GM18505 (cell line): ENCODE measurements at regions not wholly inside any gene's neighbourhood (a gene's known extent, or its start where the extent isn't known, plus 50 kb on each side); places are given as distances from the start of the nearest gene placed in this dataset.
"Not testable (repeated sequence)": the region's sequence is repeated elsewhere in the genome, so short reads cannot be mapped to it uniquely, and the experiment has no call there.

ENCODE experiments used
- ATAC-seq: cut with Tn5 transposase; IDR thresholded peaks from one replicate; pipeline ENCODE4 v1.9.1; 2021; ENCODE audit not compliant: unreplicated experiment
- POLR2A ChIP-seq: IDR thresholded peaks from 4 replicates; pipeline ENCODE4 v1.6.1; 2011; ENCODE audit warnings: borderline replicate concordance; ENCODE audit not compliant: insufficient read depth, insufficient read length; ENCODE audit errors: extremely low read depth

GRCh38 chr14:86779416-86779815, 1213.6 kb downstream of the GALC start:
- no peak for ATAC-seq
- TF ChIP-seq POLR2A: no peak

GRCh38 chr14:86777963-86778602, 1214.9 kb downstream of the GALC start:
- ATAC-seq: no peak
- no peak for TF ChIP-seq POLR2A

GRCh38 chr14:86775896-86776295, 1217.1 kb downstream of the GALC start:
- not testable (repeated sequence) for ATAC-seq

GRCh38 chr14:86774916-86775315, 1218.1 kb downstream of the GALC start:
- ATAC-seq: no peak
- no peak for TF ChIP-seq POLR2A

GRCh38 chr14:86772075-86772474, 1220.9 kb downstream of the GALC start:
- ATAC-seq: no peak
- no peak for TF ChIP-seq POLR2A

- no peak for ATAC-seq
- no peak for TF ChIP-seq POLR2A
These were observed 1222.8 kb downstream of the GALC start for GRCh38 chr14:86770186-86770585.

GRCh38 chr14:86766469-86766868, 1226.5 kb downstream of the GALC start:
- ATAC-seq: no peak
- no peak for TF ChIP-seq POLR2A

GRCh38 chr14:86761611-86762010, 1231.4 kb downstream of the GALC start:
- no peak for ATAC-seq
- no peak for TF ChIP-seq POLR2A

GRCh38 chr14:86756521-86757190, 1226.7 kb downstream of the FLRT2 start:
- no peak for ATAC-seq
- no peak for TF ChIP-seq POLR2A

GRCh38 chr14:86750488-86750887, 1220.5 kb downstream of the FLRT2 start:
- not testable (repeated sequence) for ATAC-seq

- no peak for ATAC-seq
- no peak for TF ChIP-seq POLR2A
These were observed 1209.8 kb downstream of the FLRT2 start for GRCh38 chr14:86739761-86740160.

GRCh38 chr14:86731427-86731826, 1201.5 kb downstream of the FLRT2 start:
- ATAC-seq: not testable (repeated sequence)

- ATAC-seq: no peak
These were observed 1193.3 kb downstream of the FLRT2 start for GRCh38 chr14:86723254-86723624.

GRCh38 chr14:86722612-86723253, 1192.8 kb downstream of the FLRT2 start:
- TF ChIP-seq POLR2A: no peak
- no peak for ATAC-seq

More at GRCh38 chr14:86723254-86723624, 1193.3 kb downstream of the FLRT2 start:
- no peak for TF ChIP-seq POLR2A
